ENCODE measurements at regions not wholly inside any gene's neighbourhood (a gene's known extent, or its start where the extent isn't known, plus 50 kb on each side); places are given as distances from the start of the nearest gene placed in this dataset.
"Not testable (repeated sequence)": the region's sequence is repeated elsewhere in the genome, so short reads cannot be mapped to it uniquely, and the experiment has no call there.

GRCh38 chr15:45869034-45869668, 234.3 kb downstream of the SQOR start:
- DNase-seq: peak; percentile 3

DNA sequence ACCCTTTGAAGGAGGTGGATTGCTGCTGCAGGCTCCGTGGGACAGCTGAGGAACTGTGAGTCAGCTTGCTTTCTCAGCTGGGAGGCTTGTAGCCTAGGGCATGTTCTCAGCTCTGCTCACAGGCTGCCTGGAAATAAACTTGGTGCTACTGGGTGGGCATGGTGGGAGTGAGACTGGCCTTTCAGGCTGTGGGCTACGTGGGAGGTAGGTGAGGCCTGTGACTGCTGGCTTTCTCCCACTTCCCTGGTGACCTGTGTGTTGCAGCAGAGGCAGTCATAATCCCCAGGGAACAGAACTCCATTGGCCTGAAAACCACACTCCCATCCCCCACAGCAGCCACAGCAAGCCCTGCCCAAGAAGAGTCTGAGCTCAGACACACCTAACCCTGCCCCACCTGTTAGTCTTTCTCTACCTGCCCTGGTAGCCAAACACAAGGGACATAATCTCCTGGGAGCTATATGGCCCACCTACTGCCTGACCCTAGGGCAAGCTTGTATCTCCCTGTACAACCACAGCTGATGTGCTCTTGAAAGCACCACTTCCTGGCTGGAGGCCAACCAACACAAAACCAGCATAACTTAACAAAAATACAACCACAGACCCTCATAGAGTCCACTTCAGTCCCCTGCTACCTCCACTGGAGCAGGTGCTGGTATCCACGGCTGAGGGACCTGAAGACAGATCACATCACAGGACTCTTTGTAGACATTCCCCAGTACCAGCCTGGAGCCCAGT, 236.5 kb downstream of the SQOR start:
- no peak for DNase-seq

DNA sequence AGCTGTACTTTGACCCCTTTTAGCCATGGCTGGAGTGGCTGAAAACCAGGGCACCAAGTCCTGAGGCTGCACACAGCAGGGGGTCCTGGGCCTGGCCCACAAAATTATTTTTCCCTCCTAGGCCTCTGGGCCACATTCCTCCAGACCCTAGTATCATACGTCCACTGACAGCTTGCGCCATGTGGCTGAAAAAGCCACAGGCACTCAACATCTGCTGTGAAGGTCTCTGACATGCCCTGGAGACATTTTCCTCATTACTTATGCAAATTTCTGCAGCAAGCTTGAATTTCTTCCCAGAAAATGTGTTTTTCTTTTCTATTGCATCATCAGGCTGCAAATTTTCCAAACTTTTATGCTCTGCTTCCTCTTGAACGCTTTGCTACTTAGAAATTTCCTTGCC, 239.0 kb downstream of the SQOR start:
- no peak for DNase-seq

DNA sequence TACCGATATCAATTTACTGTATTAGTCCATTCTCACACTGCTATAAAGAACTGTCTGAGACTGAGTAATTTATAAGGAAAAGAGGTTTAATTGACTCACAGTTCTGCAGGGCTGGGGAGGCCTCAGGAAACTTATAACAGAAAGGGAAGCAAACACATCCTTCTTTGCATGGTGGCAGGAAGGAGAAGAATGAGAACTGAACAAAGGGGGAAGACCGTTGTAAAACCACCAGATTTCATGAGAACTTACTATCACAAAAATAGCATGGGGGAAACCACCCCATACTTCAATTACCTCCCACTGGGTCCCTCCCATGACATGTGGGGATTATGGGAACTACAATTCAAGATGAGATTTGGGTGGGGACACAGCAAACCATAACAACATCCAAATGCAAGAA, 239.7 kb downstream of the SQOR start:
- DNase-seq: not testable (repeated sequence)

DNA sequence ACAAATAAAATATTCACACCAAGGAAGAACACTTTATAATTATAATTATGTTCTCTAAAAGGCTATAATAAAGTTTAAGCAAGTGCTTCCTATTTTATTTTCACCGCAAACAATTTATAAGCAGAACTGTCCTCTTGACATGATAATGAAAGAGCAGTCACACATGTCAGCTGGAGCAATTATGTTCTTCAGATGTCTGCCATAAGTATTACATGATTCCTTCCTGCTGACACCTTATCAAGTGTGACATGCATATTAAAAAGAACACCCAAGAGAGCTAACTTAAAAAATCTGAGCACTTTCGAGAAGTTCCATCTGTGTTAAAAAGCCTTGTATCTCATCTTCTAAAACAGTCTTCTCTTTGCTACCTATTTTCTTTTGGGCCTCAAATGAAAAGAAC, 249.5 kb downstream of the SQOR start:
- no peak for DNase-seq

DNA sequence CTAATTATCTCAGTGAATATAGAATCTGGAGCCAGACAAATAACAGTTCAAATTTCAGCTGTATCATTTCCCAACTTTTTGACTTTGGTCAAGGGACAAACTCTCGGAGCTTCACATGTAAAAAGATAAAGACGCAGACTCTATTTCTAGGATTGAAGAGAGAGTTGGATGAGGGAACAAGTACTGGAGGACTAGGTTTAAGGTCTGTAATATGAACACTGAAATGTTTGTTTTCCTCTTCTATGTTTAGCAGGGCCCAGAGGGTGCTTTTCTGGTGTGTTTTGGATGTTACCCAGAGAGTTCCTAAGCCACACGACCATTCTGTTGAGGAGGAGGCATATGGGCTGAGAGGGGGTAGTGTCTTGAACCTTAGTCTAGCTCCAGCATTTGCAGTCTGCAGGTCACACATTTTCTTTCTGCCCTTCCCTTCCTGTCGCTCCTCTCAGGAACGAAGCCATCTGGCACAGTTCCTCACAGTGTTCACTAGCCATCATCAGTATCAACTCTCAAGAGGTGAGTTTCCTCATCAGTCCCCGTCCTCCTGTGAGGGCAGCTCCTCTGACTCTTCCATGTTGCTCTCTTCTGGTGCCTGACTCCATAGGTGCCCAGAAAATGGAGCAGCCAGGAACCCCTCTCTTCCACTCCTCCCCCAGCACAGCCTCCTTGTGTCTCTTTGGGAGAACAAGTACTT, 250.1 kb downstream of the SQOR start:
- no peak for DNase-seq

GRCh38 chr15:45885801-45886200, 251.0 kb downstream of the SQOR start:
- DNase-seq: no peak

DNA sequence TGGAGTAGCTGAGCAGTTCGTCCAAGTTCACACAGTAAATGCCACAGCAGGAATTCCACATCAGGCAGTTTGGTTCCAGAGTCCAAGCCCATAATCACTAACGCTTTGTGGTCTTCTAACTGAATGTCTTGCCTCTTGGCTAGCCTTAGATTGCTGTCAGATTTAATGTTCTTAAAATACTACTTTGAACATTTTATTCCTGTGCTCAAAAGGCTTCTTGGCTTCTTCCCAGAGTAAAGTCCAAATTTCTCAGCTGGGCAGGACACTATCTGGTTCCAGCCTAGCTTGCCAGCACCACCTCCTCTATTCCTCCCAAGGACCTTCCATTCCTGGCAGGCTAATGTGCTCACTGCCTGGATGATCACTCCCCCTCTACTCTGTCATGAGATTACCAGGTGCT, 256.9 kb downstream of the SQOR start:
- DNase-seq: no peak

GRCh38 chr15:45892182-45892581, 257.4 kb downstream of the SQOR start:
- DNase-seq: no peak

DNA sequence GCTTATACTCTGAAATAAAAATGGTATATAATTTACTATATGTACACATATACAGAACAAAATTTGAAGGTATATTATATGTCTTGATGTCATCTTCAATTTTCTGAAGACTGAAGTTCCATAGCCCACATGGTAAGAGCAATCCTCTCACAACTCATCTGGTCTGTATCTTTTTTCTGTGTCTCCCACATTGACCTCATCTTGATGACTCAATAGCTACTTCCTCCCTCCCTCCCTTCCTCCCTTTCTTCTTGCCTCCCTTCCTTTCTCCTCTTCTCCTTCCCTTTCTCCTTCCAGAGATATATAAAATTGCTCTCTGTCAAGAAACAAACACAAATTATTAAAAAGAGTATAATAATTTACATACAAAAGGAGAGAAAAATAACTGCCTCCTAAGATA, 268.5 kb downstream of the SQOR start:
- no peak for DNase-seq

DNA sequence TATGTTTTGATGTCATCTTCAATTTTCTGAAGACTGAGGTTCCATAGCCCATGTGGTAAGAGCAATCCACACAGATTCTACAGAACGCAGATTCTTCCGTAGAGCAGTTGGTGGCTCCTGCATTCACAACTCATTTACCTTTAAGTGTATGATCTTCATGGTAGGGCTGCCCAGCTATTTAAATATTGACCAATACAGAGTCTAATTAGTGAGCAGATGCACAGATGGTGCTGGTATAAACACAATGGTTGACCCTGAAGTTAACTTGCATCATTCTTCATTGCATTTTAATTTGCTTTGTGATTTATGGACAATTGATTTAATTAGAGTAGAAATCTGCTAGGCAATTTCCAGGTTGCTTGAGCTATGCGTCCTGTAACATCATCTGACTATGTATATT, 269.2 kb downstream of the SQOR start:
- DNase-seq: no peak

DNA sequence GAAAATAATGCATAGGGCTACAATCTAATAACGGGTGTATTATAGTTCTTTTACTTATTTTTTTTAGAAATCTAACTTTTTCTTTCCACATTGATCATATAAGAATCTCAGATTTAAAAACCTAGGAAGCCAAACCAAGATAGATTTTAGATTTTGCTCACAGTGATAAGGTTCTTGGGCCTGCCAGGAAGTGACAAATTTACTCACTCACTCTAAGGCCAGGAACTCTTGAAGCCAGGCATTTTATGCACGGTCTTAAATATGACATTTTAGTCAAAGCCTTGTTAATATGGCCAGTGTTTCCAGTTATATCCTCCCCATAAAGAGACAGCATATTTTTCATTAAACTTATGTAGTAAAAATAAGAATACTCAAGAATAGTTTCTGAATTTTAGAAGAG, 271.4 kb downstream of the SQOR start:
- DNase-seq: no peak

DNA sequence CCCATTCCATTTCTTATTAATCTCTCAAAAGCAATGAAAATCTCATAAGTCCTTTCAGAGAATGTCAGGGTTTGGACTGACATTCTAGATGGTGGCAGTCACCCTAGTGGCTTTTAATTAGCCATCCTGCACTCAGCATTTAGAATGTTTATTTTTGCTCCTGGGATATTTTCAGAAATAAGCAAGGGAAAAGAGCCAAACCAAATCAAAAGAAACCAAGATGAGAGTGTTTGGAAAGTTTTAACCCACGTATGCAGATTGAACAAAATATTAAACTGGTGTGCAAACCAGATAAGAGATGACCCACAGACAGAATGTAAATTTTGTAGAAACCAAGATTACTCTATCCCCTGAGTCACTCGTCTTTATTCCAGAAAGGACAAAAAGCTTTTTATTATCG, 275.8 kb downstream of the SQOR start:
- DNase-seq: no peak

DNA sequence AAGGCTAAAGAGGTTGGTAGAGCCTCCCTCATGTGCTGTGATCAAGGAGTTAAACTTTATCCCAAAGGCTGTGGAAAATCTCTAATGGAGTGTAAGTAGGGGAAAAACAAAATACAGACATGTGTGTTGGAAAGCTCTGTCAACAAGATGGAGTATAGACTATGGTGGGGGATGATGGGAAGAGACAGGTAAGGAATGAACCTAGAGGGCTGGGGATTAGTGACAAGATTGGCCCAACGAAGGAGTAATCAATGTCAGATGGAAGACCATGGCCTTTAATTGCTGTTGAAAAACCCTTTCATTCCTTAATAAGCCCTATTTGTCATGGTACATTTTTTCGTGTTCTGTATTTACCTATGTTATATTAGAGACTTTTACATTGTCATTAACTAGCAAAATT, 278.6 kb downstream of the SQOR start:
- no peak for DNase-seq

DNA sequence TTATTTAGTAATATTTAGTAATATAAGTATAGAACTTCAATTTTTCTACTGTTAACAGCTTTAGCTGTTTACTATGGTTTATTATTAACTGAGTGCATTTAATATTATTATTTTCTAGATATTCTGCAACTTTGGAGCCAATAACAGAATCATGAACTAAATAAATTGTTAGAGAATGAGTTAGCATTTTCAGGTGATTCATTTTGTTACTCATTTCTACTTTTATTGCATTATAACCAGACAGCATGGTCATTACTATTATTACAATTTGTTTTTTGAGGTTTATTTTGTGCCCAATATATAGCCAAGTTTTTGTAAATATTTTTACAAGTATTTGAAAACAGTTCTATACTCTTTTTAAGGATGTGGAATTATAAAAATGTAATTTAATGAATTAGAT, 279.6 kb downstream of the SQOR start:
- no peak for DNase-seq

DNA sequence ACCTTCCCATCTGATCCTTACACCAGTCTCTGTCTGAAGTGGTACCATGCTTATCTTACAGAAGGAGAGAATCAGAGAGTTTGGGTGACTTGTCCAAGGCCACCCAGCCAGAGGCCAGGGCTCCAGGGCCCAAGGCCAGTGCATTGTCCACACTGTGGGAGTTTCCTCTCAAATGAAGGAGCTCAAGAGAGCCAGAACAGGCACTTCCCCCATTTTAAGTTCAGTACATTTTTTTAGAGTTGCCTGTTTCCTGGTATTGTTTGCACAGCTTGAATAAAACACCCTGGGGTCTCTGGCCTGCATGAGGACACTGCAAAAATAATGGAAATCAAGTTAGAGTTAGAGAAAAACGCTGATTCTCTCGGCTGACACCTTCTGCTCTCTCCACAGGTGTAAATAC, 284.0 kb downstream of the SQOR start:
- DNase-seq: no peak

GRCh38 chr15:45919806-45920205, 285.0 kb downstream of the SQOR start:
- DNase-seq: no peak

- no peak for DNase-seq
Observed at GRCh38 chr15:45921376-45921775, 286.5 kb downstream of the SQOR start.

DNA sequence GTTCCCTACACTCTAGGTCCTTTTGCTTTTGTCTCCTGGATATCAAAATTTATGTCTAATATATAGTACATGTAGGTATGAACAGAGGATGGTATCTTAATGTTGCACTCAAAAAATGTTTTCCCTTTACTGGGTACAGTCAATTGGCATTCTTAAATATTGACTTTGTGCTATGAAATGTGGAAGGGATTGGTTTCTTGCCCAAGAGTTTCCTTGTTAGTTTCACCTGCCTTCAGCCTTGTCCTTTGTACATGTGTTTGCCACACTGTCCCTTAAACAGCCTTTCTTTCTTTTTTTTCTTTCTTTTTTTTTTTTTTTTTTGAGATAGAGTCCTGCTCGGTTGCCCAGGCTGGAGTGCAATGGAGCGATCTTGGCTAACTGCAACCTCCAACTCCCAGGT, 287.1 kb downstream of the SQOR start:
- no peak for DNase-seq

DNA sequence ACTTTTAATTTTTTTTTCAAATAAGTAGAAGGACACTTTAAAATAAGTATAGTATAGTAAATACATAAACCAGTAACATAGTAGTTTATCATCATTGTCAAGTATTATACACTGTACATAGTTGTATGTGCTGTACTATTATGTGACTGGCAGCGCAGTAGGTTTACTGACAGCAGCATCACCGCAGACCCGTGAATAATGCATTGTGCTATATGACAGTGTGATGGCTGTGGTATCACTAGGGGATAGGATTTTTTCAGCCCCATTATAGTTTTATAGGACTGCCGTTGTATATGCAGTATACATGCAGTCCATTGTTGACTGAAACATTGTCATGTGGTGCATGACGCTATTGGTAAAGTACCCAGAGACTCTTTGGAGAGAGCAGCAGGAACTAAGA, 306.5 kb downstream of the SQOR start:
- no peak for DNase-seq

DNA sequence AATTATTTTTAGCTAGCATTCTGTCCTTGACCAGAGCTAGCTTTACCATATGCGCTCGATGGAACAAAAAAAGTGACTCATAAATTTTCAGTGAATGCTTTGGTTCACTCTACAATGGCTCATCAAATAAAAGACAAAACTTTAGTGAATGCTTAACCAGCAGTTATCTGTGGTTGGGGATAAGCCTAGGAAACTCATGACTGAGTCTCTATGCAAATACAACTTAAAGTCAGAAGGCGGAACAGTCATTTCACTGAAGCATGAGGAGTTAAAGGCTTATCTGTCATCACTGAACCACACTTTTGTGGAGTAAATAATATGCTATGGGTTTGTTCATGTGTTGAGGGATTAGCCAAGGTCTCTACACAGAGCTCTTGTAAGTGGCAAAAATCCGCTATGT, 308.4 kb downstream of the SQOR start:
- DNase-seq: no peak

- DNase-seq: no peak
Observed at GRCh38 chr15:45946111-45946510, 311.3 kb downstream of the SQOR start.

DNA sequence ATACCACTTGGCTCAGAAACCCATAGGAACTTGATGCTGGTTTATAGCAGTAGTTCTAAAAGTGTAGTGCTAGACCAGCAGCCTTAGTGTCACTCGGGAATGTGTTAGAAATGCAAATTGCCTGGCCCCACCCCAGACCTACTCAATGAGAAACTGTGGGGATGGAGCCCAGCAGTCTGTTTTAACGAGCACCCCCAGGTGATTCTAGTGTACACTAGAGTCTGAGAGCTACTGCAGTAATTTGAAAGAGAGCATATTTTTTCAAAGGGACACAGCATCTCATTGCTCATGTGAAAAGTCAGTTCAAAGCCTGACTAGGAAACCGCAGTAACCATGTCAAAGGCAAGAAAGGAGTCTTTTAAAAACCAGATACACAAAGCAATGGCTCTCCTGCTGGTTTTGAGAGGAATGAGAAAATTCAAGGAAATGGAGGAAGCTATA, 313.4 kb downstream of the SQOR start:
- no peak for DNase-seq

DNA sequence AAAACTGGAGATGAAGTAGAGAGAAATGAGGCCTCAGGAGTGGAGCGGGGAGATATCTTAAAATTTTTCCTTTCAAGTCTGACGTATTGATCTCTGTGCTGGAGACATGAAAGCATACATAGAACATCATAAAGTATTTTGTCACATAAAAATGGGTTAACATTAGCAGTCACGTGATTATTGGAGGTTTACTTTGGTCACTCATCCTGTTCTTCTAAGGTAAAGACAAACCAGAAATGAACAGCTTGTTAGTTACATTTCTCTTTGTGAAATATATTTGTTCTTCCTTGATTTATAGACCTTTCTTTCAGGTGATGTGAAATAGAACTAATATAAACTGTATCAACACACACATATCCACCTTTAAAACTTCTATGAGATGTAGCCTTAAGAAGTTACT, 324.1 kb downstream of the SQOR start:
- DNase-seq: no peak
